Erythroblast (primary cell): ENCODE measurements at regions not wholly inside any gene's neighbourhood (a gene's known extent, or its start where the extent isn't known, plus 50 kb on each side); places are given as distances from the start of the nearest gene placed in this dataset.
"Not testable (repeated sequence)": the region's sequence is repeated elsewhere in the genome, so short reads cannot be mapped to it uniquely, and the experiment has no call there.

ENCODE experiments used
- DNase-seq, 2 experiments: peaks; one replicate each; lab custom pipeline; 2025; lab: John Stamatoyannopoulos, UW
- GATA1 ChIP-seq: IDR thresholded peaks from 2 replicates; pipeline ENCODE4 v1.6.1; 2011; ENCODE audit warnings: low read depth, mild to moderate bottlenecking, control low read depth, low read length, moderate library complexity
- POLR2A ChIP-seq: IDR thresholded peaks from 2 replicates; pipeline ENCODE4 v1.6.1; 2011; ENCODE audit warnings: mild to moderate bottlenecking, low read length

DNA sequence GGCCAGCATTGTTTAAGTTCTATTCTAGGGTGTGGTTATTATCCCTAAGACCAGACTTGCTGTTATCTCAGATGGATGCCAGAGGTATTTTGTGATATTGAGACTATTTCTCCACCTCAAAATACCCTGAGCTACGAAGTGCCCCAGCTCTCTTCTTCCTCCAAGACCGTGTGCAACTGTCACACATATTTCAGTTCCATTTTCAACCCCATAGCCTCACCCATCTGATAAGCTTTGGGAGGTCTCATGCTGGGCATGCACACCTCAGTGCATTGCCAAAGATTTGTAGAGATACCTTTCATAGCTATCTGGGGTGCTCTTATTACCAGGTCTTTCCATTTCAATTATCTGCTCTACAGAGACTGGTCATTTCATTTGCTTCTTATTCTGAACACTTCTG, 815.8 kb upstream of the EYS start:
- DNase-seq: no peak
- TF ChIP-seq POLR2A (no peak), GATA1 (no peak)

DNA sequence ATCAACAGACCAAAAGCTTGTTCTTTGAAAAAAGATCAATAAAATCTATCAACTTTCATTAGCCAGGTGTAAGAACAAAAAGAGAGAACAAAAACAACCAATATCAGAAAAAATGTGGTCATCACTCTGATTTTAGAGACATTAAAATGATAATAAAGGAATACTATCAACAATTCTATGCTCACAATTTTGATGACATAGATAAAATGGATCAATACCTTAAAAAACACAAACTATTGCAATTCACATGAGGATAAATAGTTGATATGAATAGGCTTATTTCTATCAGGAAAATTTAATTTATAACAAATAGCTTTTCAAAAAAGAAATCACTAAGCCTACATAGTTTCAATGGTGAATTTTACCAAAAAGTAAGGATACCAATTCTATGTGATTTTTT, 809.4 kb upstream of the EYS start:
- TF ChIP-seq GATA1 (no peak), POLR2A (no peak)
- DNase-seq: no peak

DNA sequence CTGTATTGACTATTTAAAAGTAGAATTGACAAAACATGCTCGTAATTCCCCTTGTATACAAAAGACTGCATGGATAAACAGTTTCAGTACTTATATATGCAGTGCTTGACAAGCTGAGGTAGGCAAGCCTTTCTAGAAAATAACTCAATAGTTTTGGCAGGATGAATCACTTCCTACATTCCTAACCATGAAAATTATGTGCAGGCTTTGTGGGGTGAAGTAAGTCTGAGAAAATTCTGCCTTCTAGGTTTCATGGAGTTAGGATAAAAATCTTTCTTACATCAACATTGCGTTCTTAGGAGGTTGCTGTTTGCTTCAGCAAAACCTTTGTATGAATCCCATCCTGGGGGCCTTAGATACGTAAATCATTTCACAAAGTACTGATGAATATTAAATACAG, 801.4 kb upstream of the EYS start:
- no peak for DNase-seq
- no peak for TF ChIP-seq POLR2A
- TF ChIP-seq GATA1: no peak

DNA sequence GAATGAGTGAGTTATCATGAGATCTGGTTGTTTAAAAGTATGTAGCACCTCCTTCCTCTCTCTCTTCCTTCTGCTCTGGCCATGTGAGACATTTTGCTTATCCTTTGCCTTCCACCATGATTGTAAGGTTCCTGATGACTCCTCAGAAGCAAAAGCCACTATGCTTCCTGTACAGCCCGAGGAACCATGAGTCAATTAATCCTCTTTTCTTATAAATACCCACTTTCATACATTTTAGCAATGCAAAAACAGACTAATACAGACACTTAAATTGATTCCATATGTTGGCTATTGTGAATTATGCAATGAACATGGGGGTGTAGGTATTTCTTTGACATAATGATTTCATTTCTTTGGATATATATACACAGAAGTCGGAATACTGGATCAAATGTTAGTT, 792.8 kb upstream of the EYS start:
- TF ChIP-seq POLR2A: no peak
- no peak for TF ChIP-seq GATA1
- no peak for DNase-seq

GRCh38 chr6:66496659-66497058, 789.6 kb upstream of the EYS start:
- TF ChIP-seq GATA1: no peak
- no peak for TF ChIP-seq POLR2A
- peak in 1 of 2 experiments; percentile 1 for DNase-seq

- DNase-seq: not testable (repeated sequence)
These were observed 787.6 kb upstream of the EYS start for GRCh38 chr6:66494643-66495042.

- TF ChIP-seq POLR2A (no peak), GATA1 (no peak)
- DNase-seq: no peak
These were observed 782.4 kb upstream of the EYS start for GRCh38 chr6:66489269-66489987.

DNA sequence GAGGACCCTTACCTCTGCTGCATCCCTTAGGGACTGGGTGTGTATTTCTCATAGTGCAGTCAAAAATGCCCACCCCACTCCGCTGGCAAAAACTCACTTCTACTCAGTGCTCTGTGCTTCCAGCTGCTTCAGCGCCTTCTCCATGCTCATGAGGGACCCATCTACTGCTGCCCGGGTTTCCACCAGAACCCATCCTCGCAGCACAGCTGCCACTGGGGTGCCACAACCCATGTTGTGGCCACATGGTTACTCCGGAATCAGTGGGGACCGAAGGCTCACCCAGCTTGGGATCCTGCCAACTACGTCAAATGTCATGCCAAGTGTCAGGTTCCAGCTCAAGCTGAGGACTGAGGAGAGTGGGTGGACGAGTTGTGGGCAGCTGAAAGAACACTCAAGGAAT, 774.2 kb upstream of the EYS start:
- no peak for TF ChIP-seq GATA1

GRCh38 chr6:66478705-66479104, 771.7 kb upstream of the EYS start:
- no peak for TF ChIP-seq GATA1
- no peak for TF ChIP-seq POLR2A
- DNase-seq: no peak

More for the DNA sequence above, 774.2 kb upstream of the EYS start:
- DNase-seq: no peak

DNA sequence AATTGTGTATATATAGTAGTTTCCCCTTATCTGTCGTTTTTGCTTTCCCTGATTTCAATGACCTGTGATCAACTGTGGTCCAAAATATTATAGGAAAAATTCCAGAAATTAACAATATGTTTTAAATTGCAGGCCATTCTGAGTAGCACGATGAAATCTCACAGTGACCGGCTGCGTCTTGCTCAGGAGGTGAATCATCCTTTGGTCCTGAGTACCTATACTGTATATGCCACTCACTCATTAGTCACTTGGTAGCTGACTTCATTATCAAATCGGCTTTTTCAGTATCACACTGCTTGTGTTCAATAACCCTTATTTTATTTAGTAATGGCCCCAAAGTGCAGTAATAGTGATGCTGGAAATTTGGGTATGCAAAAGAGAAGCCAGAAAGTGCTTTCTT, 728.3 kb upstream of the EYS start:
- TF ChIP-seq GATA1: no peak
- no peak for TF ChIP-seq POLR2A
- DNase-seq: no peak

DNA sequence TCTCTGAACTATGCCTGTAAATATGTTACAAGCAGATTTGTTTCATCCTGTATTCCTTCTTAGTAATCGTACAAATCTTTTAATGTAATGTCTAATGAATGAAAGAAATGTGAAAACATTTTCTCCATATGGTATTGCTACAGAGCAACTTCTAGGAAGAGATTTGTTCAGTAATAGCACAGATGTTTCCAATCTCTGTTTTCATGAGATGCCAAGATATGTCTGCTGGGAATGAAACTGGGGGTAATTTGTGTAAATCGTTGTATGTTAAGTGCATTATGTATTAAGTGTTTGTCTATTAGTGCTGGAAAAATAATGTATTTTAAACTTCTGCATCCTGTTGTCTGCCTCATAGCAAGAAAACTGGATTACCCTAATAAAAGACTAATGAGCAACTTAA, 722.2 kb upstream of the EYS start:
- no peak for TF ChIP-seq GATA1
- no peak for TF ChIP-seq POLR2A
- DNase-seq: no peak

- no peak for DNase-seq
- TF ChIP-seq POLR2A (no peak), GATA1 (no peak)
These were observed 716.0 kb upstream of the EYS start for GRCh38 chr6:66423047-66423446.

DNA sequence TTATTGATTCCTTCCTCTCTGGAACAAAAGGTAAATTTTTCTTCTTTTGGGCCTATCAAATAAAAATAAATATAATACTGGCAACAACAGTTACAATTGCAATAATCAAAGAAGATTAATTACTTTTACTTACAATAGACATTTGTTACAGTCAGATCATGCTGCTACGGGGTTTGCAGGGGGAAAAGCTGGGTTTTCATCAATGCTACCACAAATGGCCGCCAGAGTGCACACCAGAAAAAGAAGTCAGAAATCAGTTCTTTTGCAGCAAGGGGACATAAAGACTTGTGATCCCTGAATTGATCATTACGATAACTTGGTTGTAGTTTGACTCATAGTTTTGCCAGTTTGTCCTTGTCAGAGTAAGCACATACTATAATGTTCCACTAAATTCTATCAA, 714.5 kb upstream of the EYS start:
- TF ChIP-seq GATA1: no peak
- TF ChIP-seq POLR2A: no peak
- no peak for DNase-seq

DNA sequence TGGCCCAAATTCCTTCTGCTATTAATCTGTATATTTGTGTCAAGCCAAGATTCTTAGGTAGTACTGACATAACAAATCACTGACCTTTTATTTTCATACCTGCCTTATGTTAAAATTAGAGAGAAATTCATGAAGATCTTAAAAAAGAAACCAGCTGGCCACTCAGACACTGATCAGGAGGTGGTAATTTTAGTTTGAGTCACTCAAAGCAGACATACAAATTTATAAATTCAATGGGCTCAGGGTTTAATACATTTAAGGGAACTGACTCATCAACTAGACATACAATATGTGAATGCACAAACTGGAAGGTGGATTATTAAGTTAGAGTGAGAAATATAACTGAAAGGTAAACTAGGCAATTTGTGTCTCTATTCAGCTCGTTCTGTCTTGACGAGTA, 711.9 kb upstream of the EYS start:
- DNase-seq: no peak
- TF ChIP-seq POLR2A (no peak), GATA1 (no peak)

GRCh38 chr6:66403966-66404365, 696.9 kb upstream of the EYS start:
- TF ChIP-seq GATA1 (no peak), POLR2A (no peak)
- DNase-seq: no peak
